GM12878 (cell line): ENCODE measurements at regions not wholly inside any gene's neighbourhood (a gene's known extent, or its start where the extent isn't known, plus 50 kb on each side); places are given as distances from the start of the nearest gene placed in this dataset.

Source experiments
- FOXK2 ChIP-seq: fragments of 450-650 bp; IDR thresholded peaks from 2 replicates; pipeline ENCODE4 v1.6.1; 2017; ENCODE audit warnings: mild to moderate bottlenecking, moderate library complexity
- FOXM1 ChIP-seq: IDR thresholded peaks from 2 replicates; pipeline ENCODE4 v1.6.1; 2012; ENCODE audit warnings: low read depth, mild to moderate bottlenecking, inconsistent platforms, low read length, moderate library complexity
- HDAC2 ChIP-seq: fragments of 200-600 bp; sonication (generic); IDR thresholded peaks from 2 replicates; pipeline ENCODE4 v1.6.1; 2017
- PAX5 ChIP-seq: IDR thresholded peaks from 2 replicates; pipeline ENCODE4 v1.6.1; 2011; ENCODE audit warnings: low read depth, low read length, borderline replicate concordance
- POLR2A ChIP-seq: IDR thresholded peaks from 2 replicates; pipeline ENCODE4 v1.6.1; 2011; ENCODE audit warnings: low read depth, mild to moderate bottlenecking, low read length
- RAD51 ChIP-seq: fragments of 450-650 bp; IDR thresholded peaks from 2 replicates; pipeline ENCODE4 v1.6.1; 2016; ENCODE audit warnings: moderate library complexity, mild to moderate bottlenecking, inconsistent platforms
- SREBF2 ChIP-seq: IDR thresholded peaks from 2 replicates; pipeline ENCODE4 v1.6.1; 2012; ENCODE audit warnings: mild to moderate bottlenecking, low read length
- TF ChIP-seq, protein P1 (sequence below): fragments of 150-350 bp; IDR thresholded peaks from 2 replicates; pipeline ENCODE4 v1.6.1; 2016; ENCODE audit warnings: low read depth, low read length
- TF ChIP-seq, protein P2 (sequence below): fragments of 450-650 bp; formaldehyde crosslinking; IDR thresholded peaks from 2 replicates; pipeline ENCODE4 v1.5.0; 2022; ENCODE audit warnings: mild to moderate bottlenecking, missing genetic modification characterization
- TF ChIP-seq, protein P3 (sequence below): fragments of 450-650 bp; IDR thresholded peaks from 2 replicates; pipeline ENCODE4 v1.6.1; 2017; ENCODE audit warnings: mild to moderate bottlenecking
- TF ChIP-seq, protein P4 (sequence below), 3 experiments: IDR thresholded peaks in 2 of 3; conservative IDR thresholded peaks in 1 of 3; 2 replicates each; pipeline ENCODE4 v1.5.1; 2011; ENCODE audit warnings: low read depth in 3 of 3, low read length in 3 of 3, mild to moderate bottlenecking in 3 of 3, control low read depth in 2 of 3, moderate library complexity in 2 of 3, inconsistent platforms in 1 of 3, mixed read lengths in 1 of 3; ENCODE audit not compliant: control insufficient read depth in 2 of 3, insufficient read depth in 1 of 3; ENCODE audit errors: extremely low read depth in 1 of 3
- TF ChIP-seq, protein P5 (sequence below): fragments of 450-650 bp; IDR thresholded peaks from 2 replicates; pipeline ENCODE4 v1.6.1; 2016; ENCODE audit warnings: mild to moderate bottlenecking
- TF ChIP-seq, protein P6 (sequence below): IDR thresholded peaks from 2 replicates; pipeline ENCODE4 v1.6.1; 2011; ENCODE audit warnings: mild to moderate bottlenecking, low read depth, low read length, moderate library complexity; ENCODE audit not compliant: insufficient replicate concordance
- TF ChIP-seq, protein P7 (sequence below): fragments of 450-650 bp; IDR thresholded peaks from 2 replicates; pipeline ENCODE4 v1.6.1; 2016; ENCODE audit warnings: mild to moderate bottlenecking

DNA sequence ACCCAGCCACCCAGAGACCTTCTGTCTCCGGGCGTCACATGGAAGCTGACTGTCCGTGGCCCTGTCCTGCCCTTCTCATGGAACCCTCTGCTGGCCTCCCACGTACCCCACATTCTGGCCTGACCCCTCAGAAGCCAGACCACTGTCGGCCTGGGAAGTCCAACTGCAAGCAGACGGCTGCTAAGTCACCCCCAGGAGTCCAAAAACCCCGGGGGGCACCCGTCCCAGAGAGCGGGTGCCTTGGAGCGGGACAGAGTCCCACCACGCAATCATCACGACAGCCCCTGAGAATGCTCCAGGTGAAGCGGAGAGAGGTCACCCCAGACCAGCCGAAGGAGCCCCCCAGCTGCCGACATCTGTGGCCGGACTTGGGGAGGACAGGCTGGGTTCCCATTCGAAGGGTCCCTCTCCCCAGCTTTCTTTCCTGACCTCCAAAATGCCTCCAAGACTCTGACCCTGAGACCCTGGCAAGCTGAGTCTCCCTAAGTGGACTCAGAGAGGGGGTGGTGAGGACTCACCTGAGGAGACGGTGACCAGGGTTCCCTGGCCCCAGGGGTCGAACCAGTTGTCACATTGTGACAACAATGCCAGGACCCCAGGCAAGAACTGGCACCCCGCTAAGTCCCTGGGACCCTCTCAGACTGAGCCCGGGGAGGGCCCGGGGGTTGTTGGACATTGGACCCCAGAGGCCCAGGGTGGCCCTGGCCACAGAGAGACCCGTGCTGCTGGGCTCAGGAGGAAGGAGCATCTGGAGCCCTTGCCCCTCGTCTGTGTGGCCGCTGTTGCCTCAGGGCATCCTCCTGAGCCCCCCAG lies 337.1 kb downstream of the TMEM121 start (continued):
- TF ChIP-seq, protein P1, sequence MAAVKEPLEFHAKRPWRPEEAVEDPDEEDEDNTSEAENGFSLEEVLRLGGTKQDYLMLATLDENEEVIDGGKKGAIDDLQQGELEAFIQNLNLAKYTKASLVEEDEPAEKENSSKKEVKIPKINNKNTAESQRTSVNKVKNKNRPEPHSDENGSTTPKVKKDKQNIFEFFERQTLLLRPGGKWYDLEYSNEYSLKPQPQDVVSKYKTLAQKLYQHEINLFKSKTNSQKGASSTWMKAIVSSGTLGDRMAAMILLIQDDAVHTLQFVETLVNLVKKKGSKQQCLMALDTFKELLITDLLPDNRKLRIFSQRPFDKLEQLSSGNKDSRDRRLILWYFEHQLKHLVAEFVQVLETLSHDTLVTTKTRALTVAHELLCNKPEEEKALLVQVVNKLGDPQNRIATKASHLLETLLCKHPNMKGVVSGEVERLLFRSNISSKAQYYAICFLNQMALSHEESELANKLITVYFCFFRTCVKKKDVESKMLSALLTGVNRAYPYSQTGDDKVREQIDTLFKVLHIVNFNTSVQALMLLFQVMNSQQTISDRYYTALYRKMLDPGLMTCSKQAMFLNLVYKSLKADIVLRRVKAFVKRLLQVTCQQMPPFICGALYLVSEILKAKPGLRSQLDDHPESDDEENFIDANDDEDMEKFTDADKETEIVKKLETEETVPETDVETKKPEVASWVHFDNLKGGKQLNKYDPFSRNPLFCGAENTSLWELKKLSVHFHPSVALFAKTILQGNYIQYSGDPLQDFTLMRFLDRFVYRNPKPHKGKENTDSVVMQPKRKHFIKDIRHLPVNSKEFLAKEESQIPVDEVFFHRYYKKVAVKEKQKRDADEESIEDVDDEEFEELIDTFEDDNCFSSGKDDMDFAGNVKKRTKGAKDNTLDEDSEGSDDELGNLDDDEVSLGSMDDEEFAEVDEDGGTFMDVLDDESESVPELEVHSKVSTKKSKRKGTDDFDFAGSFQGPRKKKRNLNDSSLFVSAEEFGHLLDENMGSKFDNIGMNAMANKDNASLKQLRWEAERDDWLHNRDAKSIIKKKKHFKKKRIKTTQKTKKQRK = no peak
- TF ChIP-seq PAX5 (0 out of 2 replicates have a peak, but pooled peaks have one; percentile 18), FOXK2 (no peak), POLR2A (peak; percentile 70), FOXM1 (no peak), HDAC2 (no peak), RAD51 (no peak), SREBF2 (no peak)
- TF ChIP-seq, protein P2, sequence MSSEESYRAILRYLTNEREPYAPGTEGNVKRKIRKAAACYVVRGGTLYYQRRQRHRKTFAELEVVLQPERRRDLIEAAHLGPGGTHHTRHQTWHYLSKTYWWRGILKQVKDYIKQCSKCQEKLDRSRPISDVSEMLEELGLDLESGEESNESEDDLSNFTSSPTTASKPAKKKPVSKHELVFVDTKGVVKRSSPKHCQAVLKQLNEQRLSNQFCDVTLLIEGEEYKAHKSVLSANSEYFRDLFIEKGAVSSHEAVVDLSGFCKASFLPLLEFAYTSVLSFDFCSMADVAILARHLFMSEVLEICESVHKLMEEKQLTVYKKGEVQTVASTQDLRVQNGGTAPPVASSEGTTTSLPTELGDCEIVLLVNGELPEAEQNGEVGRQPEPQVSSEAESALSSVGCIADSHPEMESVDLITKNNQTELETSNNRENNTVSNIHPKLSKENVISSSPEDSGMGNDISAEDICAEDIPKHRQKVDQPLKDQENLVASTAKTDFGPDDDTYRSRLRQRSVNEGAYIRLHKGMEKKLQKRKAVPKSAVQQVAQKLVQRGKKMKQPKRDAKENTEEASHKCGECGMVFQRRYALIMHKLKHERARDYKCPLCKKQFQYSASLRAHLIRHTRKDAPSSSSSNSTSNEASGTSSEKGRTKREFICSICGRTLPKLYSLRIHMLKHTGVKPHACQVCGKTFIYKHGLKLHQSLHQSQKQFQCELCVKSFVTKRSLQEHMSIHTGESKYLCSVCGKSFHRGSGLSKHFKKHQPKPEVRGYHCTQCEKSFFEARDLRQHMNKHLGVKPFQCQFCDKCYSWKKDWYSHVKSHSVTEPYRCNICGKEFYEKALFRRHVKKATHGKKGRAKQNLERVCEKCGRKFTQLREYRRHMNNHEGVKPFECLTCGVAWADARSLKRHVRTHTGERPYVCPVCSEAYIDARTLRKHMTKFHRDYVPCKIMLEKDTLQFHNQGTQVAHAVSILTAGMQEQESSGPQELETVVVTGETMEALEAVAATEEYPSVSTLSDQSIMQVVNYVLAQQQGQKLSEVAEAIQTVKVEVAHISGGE (CRISPR knock-in tag) = no peak
- TF ChIP-seq, protein P3, sequence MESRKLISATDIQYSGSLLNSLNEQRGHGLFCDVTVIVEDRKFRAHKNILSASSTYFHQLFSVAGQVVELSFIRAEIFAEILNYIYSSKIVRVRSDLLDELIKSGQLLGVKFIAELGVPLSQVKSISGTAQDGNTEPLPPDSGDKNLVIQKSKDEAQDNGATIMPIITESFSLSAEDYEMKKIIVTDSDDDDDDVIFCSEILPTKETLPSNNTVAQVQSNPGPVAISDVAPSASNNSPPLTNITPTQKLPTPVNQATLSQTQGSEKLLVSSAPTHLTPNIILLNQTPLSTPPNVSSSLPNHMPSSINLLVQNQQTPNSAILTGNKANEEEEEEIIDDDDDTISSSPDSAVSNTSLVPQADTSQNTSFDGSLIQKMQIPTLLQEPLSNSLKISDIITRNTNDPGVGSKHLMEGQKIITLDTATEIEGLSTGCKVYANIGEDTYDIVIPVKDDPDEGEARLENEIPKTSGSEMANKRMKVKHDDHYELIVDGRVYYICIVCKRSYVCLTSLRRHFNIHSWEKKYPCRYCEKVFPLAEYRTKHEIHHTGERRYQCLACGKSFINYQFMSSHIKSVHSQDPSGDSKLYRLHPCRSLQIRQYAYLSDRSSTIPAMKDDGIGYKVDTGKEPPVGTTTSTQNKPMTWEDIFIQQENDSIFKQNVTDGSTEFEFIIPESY = no peak
- TF ChIP-seq, protein P4, sequence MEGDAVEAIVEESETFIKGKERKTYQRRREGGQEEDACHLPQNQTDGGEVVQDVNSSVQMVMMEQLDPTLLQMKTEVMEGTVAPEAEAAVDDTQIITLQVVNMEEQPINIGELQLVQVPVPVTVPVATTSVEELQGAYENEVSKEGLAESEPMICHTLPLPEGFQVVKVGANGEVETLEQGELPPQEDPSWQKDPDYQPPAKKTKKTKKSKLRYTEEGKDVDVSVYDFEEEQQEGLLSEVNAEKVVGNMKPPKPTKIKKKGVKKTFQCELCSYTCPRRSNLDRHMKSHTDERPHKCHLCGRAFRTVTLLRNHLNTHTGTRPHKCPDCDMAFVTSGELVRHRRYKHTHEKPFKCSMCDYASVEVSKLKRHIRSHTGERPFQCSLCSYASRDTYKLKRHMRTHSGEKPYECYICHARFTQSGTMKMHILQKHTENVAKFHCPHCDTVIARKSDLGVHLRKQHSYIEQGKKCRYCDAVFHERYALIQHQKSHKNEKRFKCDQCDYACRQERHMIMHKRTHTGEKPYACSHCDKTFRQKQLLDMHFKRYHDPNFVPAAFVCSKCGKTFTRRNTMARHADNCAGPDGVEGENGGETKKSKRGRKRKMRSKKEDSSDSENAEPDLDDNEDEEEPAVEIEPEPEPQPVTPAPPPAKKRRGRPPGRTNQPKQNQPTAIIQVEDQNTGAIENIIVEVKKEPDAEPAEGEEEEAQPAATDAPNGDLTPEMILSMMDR (IDR thresholded peaks at IDR 0.05 in 2 of 3, conservative IDR thresholded peaks at IDR 0.05 in 1 of 3; ENCODE audit: control insufficient read depth in 2 of 3, extremely low read depth in 1 of 3, insufficient read depth in 1 of 3, low read depth in 3 of 3, low read length in 3 of 3) = no peak
- TF ChIP-seq, protein P5, sequence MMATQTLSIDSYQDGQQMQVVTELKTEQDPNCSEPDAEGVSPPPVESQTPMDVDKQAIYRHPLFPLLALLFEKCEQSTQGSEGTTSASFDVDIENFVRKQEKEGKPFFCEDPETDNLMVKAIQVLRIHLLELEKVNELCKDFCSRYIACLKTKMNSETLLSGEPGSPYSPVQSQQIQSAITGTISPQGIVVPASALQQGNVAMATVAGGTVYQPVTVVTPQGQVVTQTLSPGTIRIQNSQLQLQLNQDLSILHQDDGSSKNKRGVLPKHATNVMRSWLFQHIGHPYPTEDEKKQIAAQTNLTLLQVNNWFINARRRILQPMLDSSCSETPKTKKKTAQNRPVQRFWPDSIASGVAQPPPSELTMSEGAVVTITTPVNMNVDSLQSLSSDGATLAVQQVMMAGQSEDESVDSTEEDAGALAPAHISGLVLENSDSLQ = no peak
- TF ChIP-seq, protein P6, sequence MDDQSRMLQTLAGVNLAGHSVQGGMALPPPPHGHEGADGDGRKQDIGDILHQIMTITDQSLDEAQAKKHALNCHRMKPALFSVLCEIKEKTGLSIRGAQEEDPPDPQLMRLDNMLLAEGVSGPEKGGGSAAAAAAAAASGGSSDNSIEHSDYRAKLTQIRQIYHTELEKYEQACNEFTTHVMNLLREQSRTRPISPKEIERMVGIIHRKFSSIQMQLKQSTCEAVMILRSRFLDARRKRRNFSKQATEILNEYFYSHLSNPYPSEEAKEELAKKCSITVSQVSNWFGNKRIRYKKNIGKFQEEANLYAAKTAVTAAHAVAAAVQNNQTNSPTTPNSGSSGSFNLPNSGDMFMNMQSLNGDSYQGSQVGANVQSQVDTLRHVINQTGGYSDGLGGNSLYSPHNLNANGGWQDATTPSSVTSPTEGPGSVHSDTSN = no peak
- TF ChIP-seq, protein P7, sequence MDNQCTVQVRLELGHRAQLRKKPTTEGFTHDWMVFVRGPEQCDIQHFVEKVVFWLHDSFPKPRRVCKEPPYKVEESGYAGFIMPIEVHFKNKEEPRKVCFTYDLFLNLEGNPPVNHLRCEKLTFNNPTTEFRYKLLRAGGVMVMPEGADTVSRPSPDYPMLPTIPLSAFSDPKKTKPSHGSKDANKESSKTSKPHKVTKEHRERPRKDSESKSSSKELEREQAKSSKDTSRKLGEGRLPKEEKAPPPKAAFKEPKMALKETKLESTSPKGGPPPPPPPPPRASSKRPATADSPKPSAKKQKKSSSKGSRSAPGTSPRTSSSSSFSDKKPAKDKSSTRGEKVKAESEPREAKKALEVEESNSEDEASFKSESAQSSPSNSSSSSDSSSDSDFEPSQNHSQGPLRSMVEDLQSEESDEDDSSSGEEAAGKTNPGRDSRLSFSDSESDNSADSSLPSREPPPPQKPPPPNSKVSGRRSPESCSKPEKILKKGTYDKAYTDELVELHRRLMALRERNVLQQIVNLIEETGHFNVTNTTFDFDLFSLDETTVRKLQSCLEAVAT = peak; percentile 93
